H1 (cell line): ENCODE measurements at regions not wholly inside any gene's neighbourhood (a gene's known extent, or its start where the extent isn't known, plus 50 kb on each side); places are given as distances from the start of the nearest gene placed in this dataset.

Experiments
- CBX8 ChIP-seq: fragments of 300-800, 300-1000 bp; sonication (generic); IDR thresholded peaks from 2 replicates; pipeline ENCODE4 v1.7.1; 2016; ENCODE audit warnings: low read depth, low read length, borderline replicate concordance
- RXRA ChIP-seq: IDR thresholded peaks from 2 replicates; pipeline ENCODE4 v1.6.1; 2011; ENCODE audit warnings: low read depth, mild to moderate bottlenecking, low read length, moderate library complexity; ENCODE audit not compliant: insufficient read depth
- TAF1 ChIP-seq: IDR thresholded peaks from 2 replicates; pipeline ENCODE4 v1.6.1; 2011; ENCODE audit warnings: mild to moderate bottlenecking, low read depth, low read length

DNA sequence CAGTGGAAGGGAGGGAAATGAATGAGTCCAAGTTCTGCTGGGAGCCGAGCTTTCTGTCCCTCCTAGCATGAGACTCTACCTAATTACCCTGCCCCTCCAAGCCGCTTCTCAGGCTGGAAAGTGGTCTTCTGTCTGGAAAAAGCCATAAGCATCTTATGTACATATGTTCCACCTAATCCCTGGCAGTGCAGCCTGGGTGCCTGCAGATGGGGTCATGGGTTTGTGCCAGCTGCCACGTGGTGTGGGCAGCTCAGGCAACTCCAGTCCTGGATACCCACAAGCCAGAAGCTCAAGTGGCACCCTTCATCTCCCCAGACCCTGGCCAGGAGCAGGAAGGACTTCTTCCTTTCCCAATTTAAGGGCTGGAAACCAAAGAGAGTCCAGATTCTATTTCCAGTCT is 253.1 kb downstream of the LY86 start (continued):
- TF ChIP-seq RXRA (no peak), CBX8 (no peak), TAF1 (no peak)
